SK-N-SH treated with all-trans-retinoic acid at 6 μM for 48 hours (cell line): ENCODE measurements at regions not wholly inside any gene's neighbourhood (a gene's known extent, or its start where the extent isn't known, plus 50 kb on each side); places are given as distances from the start of the nearest gene placed in this dataset.

Experiments used
- ATAC-seq: fragments of 200-7000 bp; cut with Tn5 transposase; 3 replicates; pipeline ENCODE4 v1.9.1; 2020; ENCODE audit warnings: mild to moderate bottlenecking, moderate library complexity
- ARNTL ChIP-seq: fragments of 450-650 bp; formaldehyde crosslinking; IDR thresholded peaks from 2 replicates; pipeline ENCODE4 v1.5.0; 2020; ENCODE audit warnings: low read depth, mild to moderate bottlenecking, moderate library complexity, borderline replicate concordance
- BACH2 ChIP-seq: fragments of 250-450 bp; sonication (Bioruptor Pico); IDR thresholded peaks from 2 replicates; pipeline ENCODE4 v1.9.0; 2021; ENCODE audit warnings: mild to moderate bottlenecking, borderline replicate concordance
- CREB5 ChIP-seq: fragments of 250-450 bp; sonication (Bioruptor Pico); IDR thresholded peaks from 2 replicates; pipeline ENCODE4 v1.5.1; 2020; ENCODE audit warnings: low read depth, mild to moderate bottlenecking, moderate library complexity
- CSDC2 ChIP-seq: fragments of 250-450 bp; sonication (Bioruptor Pico); IDR thresholded peaks from 2 replicates; pipeline ENCODE4 v1.5.0; 2020; ENCODE audit warnings: mild to moderate bottlenecking, moderate library complexity
- ESRRG ChIP-seq: fragments of 250-450 bp; sonication (Bioruptor Pico); IDR thresholded peaks from 2 replicates; pipeline ENCODE4 v1.6.1; 2021; ENCODE audit warnings: mild to moderate bottlenecking
- GLIS3 ChIP-seq: fragments of 250-450 bp; sonication (Bioruptor Pico); IDR thresholded peaks from 2 replicates; pipeline ENCODE4 v1.5.0; 2020; ENCODE audit warnings: mild to moderate bottlenecking, moderate library complexity
- ISL1 ChIP-seq: fragments of 250-450 bp; sonication (Bioruptor Pico); IDR thresholded peaks from 2 replicates; pipeline ENCODE4 v2.1.2; 2022; ENCODE audit warnings: mild to moderate bottlenecking, moderate library complexity
- OSR1 ChIP-seq: fragments of 250-450 bp; sonication (Bioruptor Pico); IDR thresholded peaks from 2 replicates; pipeline ENCODE4 v1.8.0; 2022; ENCODE audit warnings: moderate library complexity, mild to moderate bottlenecking, inconsistent platforms
- PATZ1 ChIP-seq: fragments of 250-450 bp; sonication (Bioruptor Pico); IDR thresholded peaks from 2 replicates; pipeline ENCODE4 v1.8.0; 2020; ENCODE audit warnings: mild to moderate bottlenecking, moderate library complexity, borderline replicate concordance
- POU6F1 ChIP-seq: fragments of 250-450 bp; sonication (Bioruptor Pico); IDR thresholded peaks from 2 replicates; pipeline ENCODE4 v1.8.0; 2021; ENCODE audit warnings: low read depth, mild to moderate bottlenecking, moderate library complexity, borderline replicate concordance
- RARB ChIP-seq: fragments of 250-450 bp; sonication (Bioruptor Pico); IDR thresholded peaks from 2 replicates; pipeline ENCODE4 v1.8.0; 2021; ENCODE audit warnings: mild to moderate bottlenecking, moderate library complexity
- SNAI2 ChIP-seq: fragments of 250-450 bp; sonication (Bioruptor Pico); IDR thresholded peaks from 2 replicates; pipeline ENCODE4 v1.5.0; 2020; ENCODE audit warnings: mild to moderate bottlenecking, moderate library complexity
- TCF4 ChIP-seq: fragments of 250-450 bp; sonication (Bioruptor Pico); IDR thresholded peaks from 2 replicates; pipeline ENCODE4 v1.8.0; 2021; ENCODE audit warnings: mild to moderate bottlenecking, moderate library complexity, borderline replicate concordance
- TOX ChIP-seq: fragments of 250-450 bp; sonication (Bioruptor Pico); IDR thresholded peaks from 2 replicates; pipeline ENCODE4 v1.8.0; 2021; ENCODE audit warnings: mild to moderate bottlenecking, moderate library complexity, borderline replicate concordance
- ZC3H10 ChIP-seq: fragments of 250-450 bp; sonication (Bioruptor Pico); IDR thresholded peaks from 2 replicates; pipeline ENCODE4 v1.5.1; 2021; ENCODE audit warnings: mild to moderate bottlenecking, moderate library complexity
- ZFP30 ChIP-seq: fragments of 450-650 bp; formaldehyde crosslinking; IDR thresholded peaks from 2 replicates; pipeline ENCODE4 v1.5.0; 2022; ENCODE audit warnings: mild to moderate bottlenecking, moderate library complexity
- ZNF565 ChIP-seq: fragments of 450-650 bp; formaldehyde crosslinking; conservative IDR thresholded peaks from 2 replicates; pipeline ENCODE4 v1.5.0; 2020; ENCODE audit warnings: low read depth, mild to moderate bottlenecking, moderate library complexity
- ZNF70 ChIP-seq: fragments of 450-650 bp; formaldehyde crosslinking; IDR thresholded peaks from 2 replicates; pipeline ENCODE4 v1.5.0; 2020; ENCODE audit warnings: mild to moderate bottlenecking, moderate library complexity
- ZNF8 ChIP-seq: fragments of 450-650 bp; formaldehyde crosslinking; IDR thresholded peaks from 2 replicates; pipeline ENCODE4 v1.5.0; 2020; ENCODE audit warnings: mild to moderate bottlenecking, moderate library complexity
- TF ChIP-seq, protein P1 (sequence below): fragments of 250-450 bp; sonication (Bioruptor Pico); IDR thresholded peaks from 2 replicates; pipeline ENCODE4 v1.5.1; 2021; ENCODE audit warnings: mild to moderate bottlenecking, moderate library complexity
- TF ChIP-seq, protein P2 (sequence below): fragments of 250-450 bp; sonication (Bioruptor Pico); IDR thresholded peaks from 2 replicates; pipeline ENCODE4 v1.5.0; 2020; ENCODE audit warnings: mild to moderate bottlenecking, moderate library complexity

DNA sequence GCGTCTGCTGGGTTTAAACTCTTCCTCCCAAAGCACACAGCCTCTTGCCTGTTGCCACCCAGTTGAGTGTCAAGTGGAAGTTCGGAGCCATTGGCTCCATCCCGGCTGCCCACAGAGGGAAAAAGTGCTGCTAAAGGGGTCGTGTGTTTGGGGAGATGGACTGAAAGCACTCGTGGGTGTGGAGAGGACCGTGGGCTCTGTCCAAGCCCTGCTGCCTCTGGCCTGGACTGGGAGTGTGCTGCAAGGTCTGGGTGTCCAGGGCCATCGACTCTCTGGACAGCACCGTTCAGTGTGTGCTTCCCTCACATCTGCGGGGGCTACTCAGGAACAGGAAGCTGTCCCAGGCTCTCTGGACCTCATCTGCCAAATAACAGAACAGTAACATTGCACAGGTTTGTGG, 269.3 kb downstream of the DLL1 start:
- TF ChIP-seq ARNTL (CRISPR knock-in tag) (no peak), ZFP30 (no peak), POU6F1 (CRISPR knock-in tag) (no peak), OSR1 (CRISPR knock-in tag) (no peak)
- TF ChIP-seq, protein P1, sequence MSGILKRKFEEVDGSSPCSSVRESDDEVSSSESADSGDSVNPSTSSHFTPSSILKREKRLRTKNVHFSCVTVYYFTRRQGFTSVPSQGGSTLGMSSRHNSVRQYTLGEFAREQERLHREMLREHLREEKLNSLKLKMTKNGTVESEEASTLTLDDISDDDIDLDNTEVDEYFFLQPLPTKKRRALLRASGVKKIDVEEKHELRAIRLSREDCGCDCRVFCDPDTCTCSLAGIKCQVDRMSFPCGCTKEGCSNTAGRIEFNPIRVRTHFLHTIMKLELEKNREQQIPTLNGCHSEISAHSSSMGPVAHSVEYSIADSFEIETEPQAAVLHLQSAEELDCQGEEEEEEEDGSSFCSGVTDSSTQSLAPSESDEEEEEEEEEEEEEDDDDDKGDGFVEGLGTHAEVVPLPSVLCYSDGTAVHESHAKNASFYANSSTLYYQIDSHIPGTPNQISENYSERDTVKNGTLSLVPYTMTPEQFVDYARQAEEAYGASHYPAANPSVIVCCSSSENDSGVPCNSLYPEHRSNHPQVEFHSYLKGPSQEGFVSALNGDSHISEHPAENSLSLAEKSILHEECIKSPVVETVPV (CRISPR knock-in tag), result no peak

DNA sequence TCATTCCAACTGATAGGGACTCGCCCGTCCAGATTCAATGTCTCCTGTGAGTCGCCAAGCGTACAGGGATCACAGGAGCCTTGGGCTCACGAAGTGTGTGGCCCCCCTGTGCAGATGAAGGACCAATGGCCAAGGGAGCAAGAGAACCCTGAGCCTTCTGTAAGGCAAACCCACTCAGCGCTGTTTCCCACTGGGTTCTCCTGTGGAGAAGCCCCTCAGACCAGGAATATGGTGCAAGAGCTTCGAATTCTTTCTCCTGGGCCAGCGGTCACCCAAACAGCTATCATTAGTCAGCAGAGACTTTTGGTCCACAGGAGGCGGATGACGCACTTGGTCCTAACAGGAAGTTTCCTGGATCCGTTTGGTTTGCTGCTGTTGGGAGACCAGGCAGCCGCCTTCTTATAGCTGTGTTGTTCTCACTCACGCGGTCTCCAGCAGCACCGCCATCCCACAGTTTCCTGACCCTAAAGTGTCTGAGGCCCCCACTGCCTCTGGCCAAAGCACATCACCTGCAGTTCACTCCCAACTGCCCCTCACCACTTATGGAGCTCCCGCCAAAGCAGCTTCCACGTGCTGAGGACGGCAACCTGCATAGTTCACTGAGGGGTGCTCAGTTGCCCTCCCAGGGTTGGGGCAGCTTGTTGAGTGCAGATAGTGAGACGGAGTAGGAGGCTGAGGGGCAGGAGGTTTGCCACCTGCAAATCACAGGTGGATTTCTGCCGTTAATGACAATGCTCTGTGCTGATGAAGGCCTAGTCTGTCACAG, 268.6 kb downstream of the ERMARD start:
- TF ChIP-seq PATZ1, result no peak
- TF ChIP-seq ZNF565, result no peak
- ATAC-seq, result no peak

More for the DNA sequence above, 269.3 kb downstream of the DLL1 start:
- no peak for ATAC-seq

GRCh38 chr6:170018936-170019817, 267.8 kb downstream of the ERMARD start:
- no peak for ATAC-seq

More at GRCh38 chr6:170018936-170019817, 267.8 kb downstream of the ERMARD start:
- TF ChIP-seq ZC3H10 (no peak), POU6F1 (CRISPR knock-in tag) (no peak), PATZ1 (no peak), CREB5 (no peak), ZNF8 (CRISPR knock-in tag) (no peak), CSDC2 (CRISPR knock-in tag) (no peak), SNAI2 (CRISPR knock-in tag) (no peak), TOX (CRISPR knock-in tag) (no peak), ZNF565 (no peak), BACH2 (no peak), TCF4 (CRISPR knock-in tag) (no peak), ESRRG (CRISPR knock-in tag) (no peak), ARNTL (CRISPR knock-in tag) (no peak), GLIS3 (CRISPR knock-in tag) (no peak), ZNF70 (CRISPR knock-in tag) (no peak), ISL1 (no peak), OSR1 (CRISPR knock-in tag) (no peak), RARB (CRISPR knock-in tag) (no peak)
- TF ChIP-seq, protein P2, sequence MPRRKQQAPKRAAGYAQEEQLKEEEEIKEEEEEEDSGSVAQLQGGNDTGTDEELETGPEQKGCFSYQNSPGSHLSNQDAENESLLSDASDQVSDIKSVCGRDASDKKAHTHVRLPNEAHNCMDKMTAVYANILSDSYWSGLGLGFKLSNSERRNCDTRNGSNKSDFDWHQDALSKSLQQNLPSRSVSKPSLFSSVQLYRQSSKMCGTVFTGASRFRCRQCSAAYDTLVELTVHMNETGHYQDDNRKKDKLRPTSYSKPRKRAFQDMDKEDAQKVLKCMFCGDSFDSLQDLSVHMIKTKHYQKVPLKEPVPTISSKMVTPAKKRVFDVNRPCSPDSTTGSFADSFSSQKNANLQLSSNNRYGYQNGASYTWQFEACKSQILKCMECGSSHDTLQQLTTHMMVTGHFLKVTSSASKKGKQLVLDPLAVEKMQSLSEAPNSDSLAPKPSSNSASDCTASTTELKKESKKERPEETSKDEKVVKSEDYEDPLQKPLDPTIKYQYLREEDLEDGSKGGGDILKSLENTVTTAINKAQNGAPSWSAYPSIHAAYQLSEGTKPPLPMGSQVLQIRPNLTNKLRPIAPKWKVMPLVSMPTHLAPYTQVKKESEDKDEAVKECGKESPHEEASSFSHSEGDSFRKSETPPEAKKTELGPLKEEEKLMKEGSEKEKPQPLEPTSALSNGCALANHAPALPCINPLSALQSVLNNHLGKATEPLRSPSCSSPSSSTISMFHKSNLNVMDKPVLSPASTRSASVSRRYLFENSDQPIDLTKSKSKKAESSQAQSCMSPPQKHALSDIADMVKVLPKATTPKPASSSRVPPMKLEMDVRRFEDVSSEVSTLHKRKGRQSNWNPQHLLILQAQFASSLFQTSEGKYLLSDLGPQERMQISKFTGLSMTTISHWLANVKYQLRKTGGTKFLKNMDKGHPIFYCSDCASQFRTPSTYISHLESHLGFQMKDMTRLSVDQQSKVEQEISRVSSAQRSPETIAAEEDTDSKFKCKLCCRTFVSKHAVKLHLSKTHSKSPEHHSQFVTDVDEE, result no peak
- TF ChIP-seq, protein P1 (CRISPR knock-in tag), result no peak
